T-cell (primary cell): ENCODE measurements at regions not wholly inside any gene's neighbourhood (a gene's known extent, or its start where the extent isn't known, plus 50 kb on each side); places are given as distances from the start of the nearest gene placed in this dataset.
"Not testable (repeated sequence)": the region's sequence is repeated elsewhere in the genome, so short reads cannot be mapped to it uniquely, and the experiment has no call there.

Experiments used
- ATAC-seq, 4 experiments: fragments of 200-7000 bp in 3 of 4; fragments of 150-1000 bp in 1 of 4; cut with Tn5 transposase; replicated peaks in 1 of 4; 1 replicate in 3 of 4; 2 replicates in 1 of 4; pipeline ENCODE4 v1.10.0; 2021; ENCODE audit warnings: moderate library complexity in 3 of 4, mild to moderate bottlenecking in 2 of 4, moderate number of reproducible peaks in 1 of 4
- CTCF ChIA-PET, 2 donors: fragments of 300-600 bp; sonication (Branson Sonifier 250); formaldehyde crosslinking; loops; one replicate each; lab custom pipeline; 2022; ENCODE audit warnings: antibody characterized with exemption in 2 of 2; lab: Charles Lee
- POLR2A ChIA-PET, 2 donors: fragments of 300-600 bp; sonication (Branson Sonifier 250); formaldehyde crosslinking; loops; one replicate each; lab custom pipeline; 2022; ENCODE audit warnings: antibody characterized with exemption in 2 of 2; lab: Charles Lee
- DNase-seq, 35 experiments: peaks; one replicate each; pipeline versions ENCODE4 v3.0.0 to v3.0.0-alpha.2; 2013 to 2023
- H3K27ac ChIP-seq: one replicate; pipeline ENCODE4 v1.5.1; 2013; ENCODE audit warnings: low read length
- H3K27me3 ChIP-seq, 2 experiments: replicated peaks in 1 of 2; 1 replicate in 1 of 2; 2 replicates in 1 of 2; pipeline versions ENCODE4 v1.6.1 to v1.7.0; 2013; ENCODE audit warnings: low read length in 1 of 2, mixed read lengths in 1 of 2; ENCODE audit not compliant: control insufficient read depth in 2 of 2, insufficient read depth in 2 of 2; ENCODE audit errors: extremely low read depth in 1 of 2
- H3K36me3 ChIP-seq, 2 donors: 1 replicate in 1 of 2; 2 replicates in 1 of 2; pipeline versions ENCODE4 v1.6.1 to v1.7.0; 2013; ENCODE audit warnings: low read length in 1 of 2; ENCODE audit not compliant: control insufficient read depth in 2 of 2, insufficient read depth in 1 of 2; ENCODE audit errors: extremely low read depth in 1 of 2
- H3K4me1 ChIP-seq, 2 experiments: 1 replicate in 1 of 2; 2 replicates in 1 of 2; pipeline versions ENCODE4 v1.6.1 to v1.7.0; 2013; ENCODE audit warnings: low read length in 2 of 2, mixed read lengths in 1 of 2; ENCODE audit not compliant: insufficient read depth in 2 of 2, control insufficient read depth in 1 of 2; ENCODE audit errors: extremely low read depth in 1 of 2
- H3K4me3 ChIP-seq, 2 donors: 1 replicate in 1 of 2; 2 replicates in 1 of 2; pipeline versions ENCODE4 v1.5.1 to v1.7.0; 2013; ENCODE audit warnings: mild to moderate bottlenecking in 2 of 2, low read length in 1 of 2, moderate library complexity in 1 of 2; ENCODE audit not compliant: control insufficient read depth in 1 of 2; ENCODE audit errors: extremely low read depth in 1 of 2
- H3K9me3 ChIP-seq: 2 replicates; pipeline ENCODE4 v1.7.0; 2013
- H3K27ac Mint-ChIP-seq, 2 donors: one replicate each; pipeline ENCODE4 v1.8.0; 2020 to 2021; ENCODE audit warnings: mild to moderate bottlenecking in 2 of 2, mixed read lengths in 2 of 2
- H3K27me3 Mint-ChIP-seq, 2 donors: one replicate each; pipeline ENCODE4 v1.8.0; 2021 to 2022; ENCODE audit warnings: mixed read lengths in 2 of 2
- H3K36me3 Mint-ChIP-seq: one replicate; pipeline ENCODE4 v1.8.0; 2021; ENCODE audit warnings: mixed read lengths
- H3K4me1 Mint-ChIP-seq, 3 donors: one replicate each; pipeline ENCODE4 v1.8.0; 2020 to 2022; ENCODE audit warnings: mixed read lengths in 3 of 3, mild to moderate bottlenecking in 1 of 3
- H3K4me3 Mint-ChIP-seq, 3 donors: one replicate each; pipeline ENCODE4 v1.8.0; 2020 to 2022; ENCODE audit warnings: mild to moderate bottlenecking in 3 of 3, mixed read lengths in 3 of 3, moderate library complexity in 3 of 3
- H3K9me3 Mint-ChIP-seq, 3 donors: one replicate each; pipeline ENCODE4 v1.8.0; 2020 to 2022; ENCODE audit warnings: mixed read lengths in 3 of 3
- WGBS: methylation state at CpG from one replicate; pipeline ENCODE4 v1.1.5; 2013; ENCODE audit warnings: missing lambda C conversion rate; ENCODE audit not compliant: insufficient coverage; 5-methylcytosine and 5-hydroxymethylcytosine counted together

GRCh38 chr16:54879681-54880080 is 51.0 kb upstream of the IRX5 start:
- Mint-ChIP-seq H3K36me3 (no peaks in the 10 kb centered on the region), H3K9me3 (peaks cover 4 to 10% (median 5%) of the 10 kb centered on the region in 3 donors), H3K4me1 (no peaks in the 10 kb centered on the region), H3K4me3 (no peak overlapping the region), H3K27ac (no peak overlapping the region), H3K27me3 (peaks cover 9 to 25% of the 10 kb centered on the region in 2 donors)
- Histone ChIP-seq H3K27ac (no peak overlapping the region), H3K4me1 (no peaks in the 10 kb centered on the region), H3K36me3 (no peaks in the 10 kb centered on the region), H3K9me3 (no peaks in the 10 kb centered on the region), H3K27me3 (peaks cover 0 to 3% of the 10 kb centered on the region in 2 experiments), H3K4me3 (no peak overlapping the region)
- ChIA-PET CTCF (no interaction called here), POLR2A (no interaction called here)
- no peak for ATAC-seq
- DNase-seq = no peak

GRCh38 chr16:54878301-54878700 is 52.4 kb upstream of the IRX5 start:
- ATAC-seq (no peak), DNase-seq (no peak)
- H3K27ac ChIP-seq = no peak overlapping the region
- CTCF ChIA-PET = no interaction called here
- H3K4me1 ChIP-seq = no peaks in the 10 kb centered on the region
- no peak overlapping the region for H3K4me3 ChIP-seq
- no peak overlapping the region for H3K27ac Mint-ChIP-seq
- H3K4me1 Mint-ChIP-seq = no peaks in the 10 kb centered on the region
- peaks cover 5 to 23% of the 10 kb centered on the region in 2 donors for H3K27me3 Mint-ChIP-seq
- 71% methylated on average over 1 of the region's 1 CpG for WGBS
- no peaks in the 10 kb centered on the region for H3K36me3 Mint-ChIP-seq
- no peak overlapping the region for H3K4me3 Mint-ChIP-seq
- POLR2A ChIA-PET = no interaction called here
- no peaks in the 10 kb centered on the region for H3K9me3 ChIP-seq
- no peaks in the 10 kb centered on the region for H3K36me3 ChIP-seq
- H3K9me3 Mint-ChIP-seq = peaks cover 0 to 4% (median 3%) of the 10 kb centered on the region in 3 donors
- no peaks in the 10 kb centered on the region for H3K27me3 ChIP-seq

GRCh38 chr16:54875443-54875842 is 55.2 kb upstream of the IRX5 start:
- ChIA-PET CTCF (no interaction called here), POLR2A (no interaction called here)
- no peaks in the 10 kb centered on the region for H3K36me3 Mint-ChIP-seq
- Histone ChIP-seq H3K36me3 (no peaks in the 10 kb centered on the region), H3K4me3 (no peak overlapping the region), H3K9me3 (no peaks in the 10 kb centered on the region), H3K27me3 (no peaks in the 10 kb centered on the region), H3K27ac (no peak overlapping the region), H3K4me1 (no peaks in the 10 kb centered on the region)
- no CpG with 5 or more reads among the region's 1 CpG for WGBS
- no peak overlapping the region for H3K4me3 Mint-ChIP-seq
- ATAC-seq (no peak), DNase-seq (no peak)
- H3K4me1 Mint-ChIP-seq = no peaks in the 10 kb centered on the region
- peaks cover 2 to 22% of the 10 kb centered on the region in 2 donors for H3K27me3 Mint-ChIP-seq
- peaks cover 0 to 3% (median 2%) of the 10 kb centered on the region in 3 donors for H3K9me3 Mint-ChIP-seq
- H3K27ac Mint-ChIP-seq = no peak overlapping the region

- H3K27ac Mint-ChIP-seq, H3K4me1 Mint-ChIP-seq, H3K36me3 Mint-ChIP-seq, H3K36me3 ChIP-seq, H3K27me3 ChIP-seq, H3K9me3 ChIP-seq, ATAC-seq, H3K4me3 Mint-ChIP-seq, DNase-seq, H3K4me3 ChIP-seq, CTCF ChIA-PET, H3K4me1 ChIP-seq, H3K27ac ChIP-seq, POLR2A ChIA-PET, H3K9me3 Mint-ChIP-seq: not testable (repeated sequence)
- H3K27me3 Mint-ChIP-seq = peaks cover 2 to 18% of the 10 kb centered on the region in 2 donors
- no CpG with 5 or more reads among the region's 12 CpGs for WGBS
Observed at GRCh38 chr16:54873716-54874373, 56.8 kb upstream of the IRX5 start.

- DNase-seq = no peak
- Mint-ChIP-seq H3K27ac (no peak overlapping the region), H3K4me1 (no peaks in the 10 kb centered on the region), H3K4me3 (no peak overlapping the region), H3K9me3 (peaks cover 3 to 5% (median 4%) of the 10 kb centered on the region in 3 donors), H3K36me3 (no peaks in the 10 kb centered on the region), H3K27me3 (peaks cover 2 to 14% of the 10 kb centered on the region in 2 donors)
- POLR2A ChIA-PET = interaction anchor here in 1 of 2 donors (0.5 kb wide), 1 partner anchor 1128 kb away, joined by 9 read pairs; no protein-coding TSS in a partner anchor
- Histone ChIP-seq H3K4me1 (no peaks in the 10 kb centered on the region), H3K27me3 (no peaks in the 10 kb centered on the region), H3K36me3 (no peaks in the 10 kb centered on the region), H3K27ac (no peak overlapping the region), H3K9me3 (no peaks in the 10 kb centered on the region), H3K4me3 (no peak overlapping the region)
- CTCF ChIA-PET = no interaction called here
- 92% methylated on average over 2 of the region's 2 CpGs for WGBS
- no peak for ATAC-seq
Observed at GRCh38 chr16:54873071-54873470, 57.6 kb upstream of the IRX5 start.

GRCh38 chr16:54870151-54870550 is 60.5 kb upstream of the IRX5 start:
- H3K4me3 ChIP-seq = no peak overlapping the region
- ATAC-seq (no peak), DNase-seq (no peak)
- no peaks in the 10 kb centered on the region for H3K27me3 ChIP-seq
- ChIA-PET CTCF (no interaction called here), POLR2A (no interaction called here)
- Mint-ChIP-seq H3K4me1 (no peaks in the 10 kb centered on the region), H3K36me3 (no peaks in the 10 kb centered on the region), H3K9me3 (peaks cover 3 to 8% (median 8%) of the 10 kb centered on the region in 3 donors), H3K4me3 (no peak overlapping the region), H3K27ac (no peak overlapping the region), H3K27me3 (peaks cover 2 to 8% of the 10 kb centered on the region in 2 donors)
- 83% methylated on average over 1 of the region's 2 CpGs for WGBS
- H3K27ac ChIP-seq = no peak overlapping the region
- H3K36me3 ChIP-seq = no peaks in the 10 kb centered on the region
- H3K4me1 ChIP-seq = no peaks in the 10 kb centered on the region
- no peaks in the 10 kb centered on the region for H3K9me3 ChIP-seq
